ENCODE measurements at regions not wholly inside any gene's neighbourhood (a gene's known extent, or its start where the extent isn't known, plus 50 kb on each side); places are given as distances from the start of the nearest gene placed in this dataset.
"Not testable (repeated sequence)": the region's sequence is repeated elsewhere in the genome, so short reads cannot be mapped to it uniquely, and the experiment has no call there.

GRCh38 chr9:80796632-80797031 is 892.7 kb downstream of the TLE1 start:
- DNase-seq = no peak

GRCh38 chr9:80794197-80794596 is 895.1 kb downstream of the TLE1 start:
- DNase-seq = no peak

- no peak for DNase-seq
Measured at GRCh38 chr9:80793706-80794105, 895.6 kb downstream of the TLE1 start.

- DNase-seq = no peak
Measured at GRCh38 chr9:80792726-80793125, 896.6 kb downstream of the TLE1 start.

- DNase-seq = no peak
Measured at GRCh38 chr9:80791836-80792235, 897.5 kb downstream of the TLE1 start.

GRCh38 chr9:80790764-80791163 is 898.6 kb downstream of the TLE1 start:
- DNase-seq = no peak

GRCh38 chr9:80789831-80790230 is 899.5 kb downstream of the TLE1 start:
- DNase-seq = no peak

- no peak for DNase-seq
Measured at GRCh38 chr9:80787636-80788035, 901.7 kb downstream of the TLE1 start.

- no peak for DNase-seq
Measured at GRCh38 chr9:80784647-80785046, 904.7 kb downstream of the TLE1 start.

GRCh38 chr9:80775971-80776370 is 913.4 kb downstream of the TLE1 start:
- no peak for DNase-seq

- DNase-seq = no peak
Measured at GRCh38 chr9:80775530-80775929, 913.8 kb downstream of the TLE1 start.

- DNase-seq = no peak
Measured at GRCh38 chr9:80771555-80772347, 917.6 kb downstream of the TLE1 start.

- no peak for DNase-seq
Measured at GRCh38 chr9:80763536-80763935, 925.8 kb downstream of the TLE1 start.

- no peak for DNase-seq
Measured at GRCh38 chr9:80755586-80755985, 933.8 kb downstream of the TLE1 start.

- DNase-seq = not testable (repeated sequence)
Measured at GRCh38 chr9:80747056-80747455, 942.3 kb downstream of the TLE1 start.

- DNase-seq = no peak
Measured at GRCh38 chr9:80732506-80732905, 956.8 kb downstream of the TLE1 start.

- no peak for DNase-seq
Measured at GRCh38 chr9:80720579-80720978, 968.8 kb downstream of the TLE1 start.

GRCh38 chr9:80707120-80707519 is 982.2 kb downstream of the TLE1 start:
- no peak for DNase-seq

GRCh38 chr9:80701061-80701460 is 988.3 kb downstream of the TLE1 start:
- no peak for DNase-seq

- DNase-seq = no peak
Measured at GRCh38 chr9:80699511-80699998, 989.8 kb downstream of the TLE1 start.

- DNase-seq = no peak
Measured at GRCh38 chr9:80698725-80699410, 990.5 kb downstream of the TLE1 start.

GRCh38 chr9:80692751-80693150 is 996.6 kb downstream of the TLE1 start:
- no peak for DNase-seq

- no peak for DNase-seq
Measured at GRCh38 chr9:80691229-80691628, 998.1 kb downstream of the TLE1 start.

GRCh38 chr9:80690349-80690939 is 998.9 kb downstream of the TLE1 start:
- no peak for DNase-seq
